Activated B cell treated with CpG ODN at 0.5 μM for 24 hours (primary cell): ENCODE measurements at regions not wholly inside any gene's neighbourhood (a gene's known extent, or its start where the extent isn't known, plus 50 kb on each side); places are given as distances from the start of the nearest gene placed in this dataset.

Experiments
- ATAC-seq: fragments of 200-7000 bp; cut with Tn5 transposase; one replicate; pipeline ENCODE4 v1.10.0; 2021; ENCODE audit warnings: low read depth, mild to moderate bottlenecking, moderate library complexity
- CTCF ChIA-PET: fragments of 350-600 bp; sonication (Branson Sonifier 250); formaldehyde crosslinking; loops from one replicate; lab custom pipeline; 2021; ENCODE audit warnings: antibody characterized with exemption; lab: Charles Lee
- POLR2A ChIA-PET: fragments of 350-600 bp; sonication (Branson Sonifier 250); formaldehyde crosslinking; loops from one replicate; lab custom pipeline; 2021; ENCODE audit warnings: antibody characterized with exemption; lab: Charles Lee
- DNase-seq: peaks from one replicate; pipeline ENCODE4 v3.0.0; 2022
- H3K27ac Mint-ChIP-seq: one replicate; pipeline ENCODE4 v1.8.0; 2020; ENCODE audit warnings: mixed read lengths
- H3K27me3 Mint-ChIP-seq: one replicate; pipeline ENCODE4 v1.8.0; 2021; ENCODE audit warnings: mixed read lengths
- H3K36me3 Mint-ChIP-seq: one replicate; pipeline ENCODE4 v1.8.0; 2021; ENCODE audit warnings: low read depth, mixed read lengths
- H3K4me1 Mint-ChIP-seq: one replicate; pipeline ENCODE4 v1.8.0; 2021; ENCODE audit warnings: mixed read lengths
- H3K4me3 Mint-ChIP-seq: one replicate; pipeline ENCODE4 v1.8.0; 2020; ENCODE audit warnings: mild to moderate bottlenecking, mixed read lengths
- H3K9me3 Mint-ChIP-seq: one replicate; pipeline ENCODE4 v1.8.0; 2020; ENCODE audit warnings: mixed read lengths
- CTCF ChIP-seq: fragments of 200-600 bp; IDR thresholded peaks from one replicate; pipeline ENCODE4 v1.8.0; 2022; ENCODE audit warnings: antibody characterized with exemption, mild to moderate bottlenecking
- intact Hi-C: fragments of 100-400 bp; cut with micrococcal nuclease; formaldehyde crosslinking; loops from one replicate; pipeline ENCODE4 v1.15.1; 2024

- intact Hi-C loops = no loop called here
- ChIA-PET POLR2A (no interaction called here), CTCF (no interaction called here)
- no peak for ATAC-seq
- H3K4me1 Mint-ChIP-seq = peaks cover under 1% of the 10 kb centered on the region
- no peak overlapping the region for H3K4me3 Mint-ChIP-seq
- peaks cover 8% of the 10 kb centered on the region for H3K36me3 Mint-ChIP-seq
- H3K9me3 Mint-ChIP-seq = no peaks in the 10 kb centered on the region
- no peak overlapping the region for H3K27ac Mint-ChIP-seq
- no peak for DNase-seq
- no peak for TF ChIP-seq CTCF
- H3K27me3 Mint-ChIP-seq = peaks cover 3% of the 10 kb centered on the region
Observed at GRCh38 chr20:52098186-52098585, 93.4 kb downstream of the ZFP64 start.

DNA sequence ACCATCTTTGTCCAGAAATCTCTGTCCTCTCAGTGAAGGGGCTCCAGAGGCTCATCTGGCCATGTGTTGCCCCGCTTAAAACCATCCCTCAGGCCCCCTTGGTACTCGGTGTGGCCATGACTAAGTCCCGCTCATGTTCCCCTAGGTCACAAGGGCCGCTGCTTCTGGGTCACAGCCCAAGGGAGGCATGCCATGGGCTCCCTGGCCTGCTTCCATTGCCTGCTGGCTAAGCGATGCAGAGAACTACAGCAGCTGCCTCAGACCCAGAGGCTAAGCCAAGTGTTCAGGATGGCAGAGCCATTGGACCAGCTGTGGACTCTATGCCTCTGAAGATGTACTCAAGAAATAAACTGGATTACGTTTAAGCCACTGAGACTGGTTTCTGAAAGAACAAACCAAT is 95.5 kb downstream of the ZFP64 start:
- Mint-ChIP-seq H3K36me3 (peaks cover 8% of the 10 kb centered on the region), H3K27ac (no peak overlapping the region), H3K4me3 (no peak overlapping the region), H3K27me3 (no peaks in the 10 kb centered on the region), H3K4me1 (no peaks in the 10 kb centered on the region), H3K9me3 (no peaks in the 10 kb centered on the region)
- DNase-seq (no peak), ATAC-seq (no peak)
- intact Hi-C loops = no loop called here
- no peak for TF ChIP-seq CTCF
- ChIA-PET CTCF (no interaction called here), POLR2A (no interaction called here)

- no peak for TF ChIP-seq CTCF
- intact Hi-C loops = no loop called here
- ATAC-seq (no peak), DNase-seq (no peak)
- no peaks in the 10 kb centered on the region for H3K4me1 Mint-ChIP-seq
- peaks cover 12% of the 10 kb centered on the region for H3K36me3 Mint-ChIP-seq
- H3K27me3 Mint-ChIP-seq = no peaks in the 10 kb centered on the region
- H3K4me3 Mint-ChIP-seq = no peak overlapping the region
- CTCF ChIA-PET = no interaction called here
- POLR2A ChIA-PET = no interaction called here
- H3K27ac Mint-ChIP-seq = no peak overlapping the region
- H3K9me3 Mint-ChIP-seq = no peaks in the 10 kb centered on the region
Observed at GRCh38 chr20:52094693-52095092, 96.9 kb downstream of the ZFP64 start.

- ATAC-seq (no peak), DNase-seq (no peak)
- CTCF ChIA-PET = no interaction called here
- POLR2A ChIA-PET = no interaction called here
- peaks cover 3% of the 10 kb centered on the region for H3K9me3 Mint-ChIP-seq
- H3K27me3 Mint-ChIP-seq = no peaks in the 10 kb centered on the region
- intact Hi-C loops = no loop called here
- no peak overlapping the region for H3K4me3 Mint-ChIP-seq
- no peak for TF ChIP-seq CTCF
- no peak overlapping the region for H3K27ac Mint-ChIP-seq
- peaks cover 19% of the 10 kb centered on the region for H3K36me3 Mint-ChIP-seq
- H3K4me1 Mint-ChIP-seq = no peaks in the 10 kb centered on the region
Observed at GRCh38 chr20:52093575-52093974, 98.0 kb downstream of the ZFP64 start.

DNA sequence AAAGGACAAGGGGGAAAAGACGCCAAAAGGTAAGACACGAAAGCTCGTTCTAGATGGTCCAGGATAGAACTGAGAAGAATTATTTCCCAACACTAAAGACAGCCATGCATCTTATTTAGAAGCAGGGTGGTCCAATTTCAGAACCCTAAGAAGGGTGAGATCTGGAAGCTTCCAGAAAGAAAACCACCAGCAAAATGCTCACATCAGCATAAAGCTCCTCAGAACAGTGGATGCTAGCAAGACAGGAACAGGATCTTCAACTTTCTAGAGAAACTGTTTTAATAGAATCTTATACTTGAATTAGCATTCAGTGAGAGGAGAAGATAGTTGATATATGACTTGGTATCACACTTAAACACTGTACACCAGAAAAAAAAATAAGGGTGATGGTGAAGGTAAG is 101.5 kb downstream of the ZFP64 start:
- Mint-ChIP-seq H3K27ac (no peak overlapping the region), H3K4me3 (no peak overlapping the region), H3K4me1 (no peaks in the 10 kb centered on the region), H3K9me3 (peaks cover 18% of the 10 kb centered on the region), H3K27me3 (no peaks in the 10 kb centered on the region), H3K36me3 (peaks cover 43% of the 10 kb centered on the region)
- intact Hi-C loops = no loop called here
- ATAC-seq (no peak), DNase-seq (no peak)
- TF ChIP-seq CTCF = no peak
- POLR2A ChIA-PET = no interaction called here
- CTCF ChIA-PET = no interaction called here
